ENCODE measurements at regions not wholly inside any gene's neighbourhood (a gene's known extent, or its start where the extent isn't known, plus 50 kb on each side); places are given as distances from the start of the nearest gene placed in this dataset.
A peak's percentile ranks its signal among the peaks of the same experiment; 100 is the strongest.
"Not testable (repeated sequence)": the region's sequence is repeated elsewhere in the genome, so short reads cannot be mapped to it uniquely, and the experiment has no call there.

GRCh38 chr5:177883295-177883694, 100.6 kb upstream of the FAM153A start:
- H3K27ac ChIP-seq (ENCODE audit: low read depth in 1 of 2, low read length in 1 of 2); H3K9me3 ChIP-seq (ENCODE audit: control insufficient read depth in 4 of 4, insufficient read depth in 3 of 4, low read length in 3 of 4); H3K4me3 ChIP-seq; H3K36me3 ChIP-seq (ENCODE audit: control insufficient read depth in 4 of 4, insufficient read depth in 4 of 4, low read length in 4 of 4); DNase-seq; H3K27me3 ChIP-seq (ENCODE audit: control insufficient read depth in 3 of 3, insufficient read depth in 3 of 3, low read length in 2 of 3); H3K9ac ChIP-seq (ENCODE audit: insufficient read depth in 1 of 2, low read length in 2 of 2); ATAC-seq (ENCODE audit: insufficient read depth, low FRiP score); H3K4me1 ChIP-seq (ENCODE audit: control insufficient read depth in 5 of 5, insufficient read depth in 5 of 5, low read length in 5 of 5): not testable (repeated sequence)
- 89 to 96% methylated on average over 8 of the region's 8 CpGs for WGBS, 2 donors

- ATAC-seq (ENCODE audit: insufficient read depth, low FRiP score); H3K9ac ChIP-seq (ENCODE audit: insufficient read depth in 1 of 2, low read length in 2 of 2); H3K4me1 ChIP-seq (ENCODE audit: control insufficient read depth in 5 of 5, insufficient read depth in 5 of 5, low read length in 5 of 5); H3K36me3 ChIP-seq (ENCODE audit: control insufficient read depth in 4 of 4, insufficient read depth in 4 of 4, low read length in 4 of 4); H3K27ac ChIP-seq (ENCODE audit: low read depth in 1 of 2, low read length in 1 of 2); H3K27me3 ChIP-seq (ENCODE audit: control insufficient read depth in 3 of 3, insufficient read depth in 3 of 3, low read length in 2 of 3); H3K4me3 ChIP-seq; H3K9me3 ChIP-seq (ENCODE audit: control insufficient read depth in 4 of 4, insufficient read depth in 3 of 4, low read length in 3 of 4): not testable (repeated sequence)
- DNase-seq = peak in 1 of 3 donors; percentile 3
- WGBS, 2 donors = 0 to 3% methylated on average over 5 of the region's 15 CpGs
Observed at GRCh38 chr5:177875900-177876238, 93.2 kb upstream of the FAM153A start.

GRCh38 chr5:177875013-177875899, 92.6 kb upstream of the FAM153A start:
- ATAC-seq (ENCODE audit: insufficient read depth, low FRiP score) = peak; percentile 86
- H3K4me3 ChIP-seq = peak overlapping the region; percentile 35
- not testable (repeated sequence) for H3K27me3 ChIP-seq (ENCODE audit: control insufficient read depth in 3 of 3, insufficient read depth in 3 of 3, low read length in 2 of 3)

GRCh38 chr5:177863822-177864446, 81.2 kb upstream of the FAM153A start:
- not testable (repeated sequence) for H3K27me3 ChIP-seq (ENCODE audit: control insufficient read depth in 3 of 3, insufficient read depth in 3 of 3, low read length in 2 of 3); ATAC-seq (ENCODE audit: insufficient read depth, low FRiP score); H3K4me3 ChIP-seq; H3K9me3 ChIP-seq (ENCODE audit: control insufficient read depth in 4 of 4, insufficient read depth in 3 of 4, low read length in 3 of 4); DNase-seq; H3K27ac ChIP-seq (ENCODE audit: low read depth in 1 of 2, low read length in 1 of 2); H3K36me3 ChIP-seq (ENCODE audit: control insufficient read depth in 4 of 4, insufficient read depth in 4 of 4, low read length in 4 of 4); H3K9ac ChIP-seq (ENCODE audit: insufficient read depth in 1 of 2, low read length in 2 of 2); H3K4me1 ChIP-seq (ENCODE audit: control insufficient read depth in 5 of 5, insufficient read depth in 5 of 5, low read length in 5 of 5)
- 58 to 75% methylated on average over 7 of the region's 18 CpGs for WGBS, 2 donors

More at GRCh38 chr5:177875013-177875899, 92.6 kb upstream of the FAM153A start:
- not testable (repeated sequence) for H3K27ac ChIP-seq (ENCODE audit: low read depth in 1 of 2, low read length in 1 of 2); H3K36me3 ChIP-seq (ENCODE audit: control insufficient read depth in 4 of 4, insufficient read depth in 4 of 4, low read length in 4 of 4); H3K4me1 ChIP-seq (ENCODE audit: control insufficient read depth in 5 of 5, insufficient read depth in 5 of 5, low read length in 5 of 5); H3K9ac ChIP-seq (ENCODE audit: insufficient read depth in 1 of 2, low read length in 2 of 2); H3K9me3 ChIP-seq (ENCODE audit: control insufficient read depth in 4 of 4, insufficient read depth in 3 of 4, low read length in 3 of 4)
- DNase-seq = peak in 1 of 3 donors; percentile 0
- WGBS, 2 donors = 2 to 6% methylated on average over 12 to 21 of the region's 56 CpGs

GRCh38 chr5:177857642-177858200, 75.0 kb upstream of the FAM153A start:
- not testable (repeated sequence) for H3K9ac ChIP-seq (ENCODE audit: insufficient read depth in 1 of 2, low read length in 2 of 2); H3K4me1 ChIP-seq (ENCODE audit: control insufficient read depth in 5 of 5, insufficient read depth in 5 of 5, low read length in 5 of 5); DNase-seq; H3K9me3 ChIP-seq (ENCODE audit: control insufficient read depth in 4 of 4, insufficient read depth in 3 of 4, low read length in 3 of 4); H3K36me3 ChIP-seq (ENCODE audit: control insufficient read depth in 4 of 4, insufficient read depth in 4 of 4, low read length in 4 of 4); H3K27ac ChIP-seq (ENCODE audit: low read depth in 1 of 2, low read length in 1 of 2); ATAC-seq (ENCODE audit: insufficient read depth, low FRiP score); H3K27me3 ChIP-seq (ENCODE audit: control insufficient read depth in 3 of 3, insufficient read depth in 3 of 3, low read length in 2 of 3); H3K4me3 ChIP-seq
- WGBS, 2 donors = 73 to 78% methylated on average over 7 of the region's 8 CpGs

GRCh38 chr5:177856474-177856873, 73.8 kb upstream of the FAM153A start:
- H3K36me3 ChIP-seq (ENCODE audit: control insufficient read depth in 4 of 4, insufficient read depth in 4 of 4, low read length in 4 of 4); H3K27ac ChIP-seq (ENCODE audit: low read depth in 1 of 2, low read length in 1 of 2); H3K4me1 ChIP-seq (ENCODE audit: control insufficient read depth in 5 of 5, insufficient read depth in 5 of 5, low read length in 5 of 5); H3K9ac ChIP-seq (ENCODE audit: insufficient read depth in 1 of 2, low read length in 2 of 2); H3K9me3 ChIP-seq (ENCODE audit: control insufficient read depth in 4 of 4, insufficient read depth in 3 of 4, low read length in 3 of 4); DNase-seq; H3K4me3 ChIP-seq; ATAC-seq (ENCODE audit: insufficient read depth, low FRiP score); H3K27me3 ChIP-seq (ENCODE audit: control insufficient read depth in 3 of 3, insufficient read depth in 3 of 3, low read length in 2 of 3): not testable (repeated sequence)
- WGBS, 2 donors = 75 to 86% methylated on average over 1 of the region's 2 CpGs

GRCh38 chr5:177847914-177848313, 65.2 kb upstream of the FAM153A start:
- ATAC-seq (ENCODE audit: insufficient read depth, low FRiP score); H3K36me3 ChIP-seq (ENCODE audit: control insufficient read depth in 4 of 4, insufficient read depth in 4 of 4, low read length in 4 of 4); H3K4me1 ChIP-seq (ENCODE audit: control insufficient read depth in 5 of 5, insufficient read depth in 5 of 5, low read length in 5 of 5); H3K27me3 ChIP-seq (ENCODE audit: control insufficient read depth in 3 of 3, insufficient read depth in 3 of 3, low read length in 2 of 3); H3K4me3 ChIP-seq; H3K9me3 ChIP-seq (ENCODE audit: control insufficient read depth in 4 of 4, insufficient read depth in 3 of 4, low read length in 3 of 4); DNase-seq; H3K27ac ChIP-seq (ENCODE audit: low read depth in 1 of 2, low read length in 1 of 2); H3K9ac ChIP-seq (ENCODE audit: insufficient read depth in 1 of 2, low read length in 2 of 2): not testable (repeated sequence)
- WGBS, 2 donors = 76 to 87% methylated on average over 6 of the region's 7 CpGs

- H3K4me3 ChIP-seq; H3K9ac ChIP-seq (ENCODE audit: insufficient read depth in 1 of 2, low read length in 2 of 2); H3K36me3 ChIP-seq (ENCODE audit: control insufficient read depth in 4 of 4, insufficient read depth in 4 of 4, low read length in 4 of 4); H3K9me3 ChIP-seq (ENCODE audit: control insufficient read depth in 4 of 4, insufficient read depth in 3 of 4, low read length in 3 of 4); ATAC-seq (ENCODE audit: insufficient read depth, low FRiP score); H3K27me3 ChIP-seq (ENCODE audit: control insufficient read depth in 3 of 3, insufficient read depth in 3 of 3, low read length in 2 of 3); H3K27ac ChIP-seq (ENCODE audit: low read depth in 1 of 2, low read length in 1 of 2); DNase-seq; H3K4me1 ChIP-seq (ENCODE audit: control insufficient read depth in 5 of 5, insufficient read depth in 5 of 5, low read length in 5 of 5): not testable (repeated sequence)
- 17 to 67% methylated on average over 1 to 2 of the region's 5 CpGs for WGBS, 2 donors
Observed at GRCh38 chr5:177846598-177846997, 63.9 kb upstream of the FAM153A start.

Data from lung (tissue), 9 donors.